ENCODE measurements at regions not wholly inside any gene's neighbourhood (a gene's known extent, or its start where the extent isn't known, plus 50 kb on each side); places are given as distances from the start of the nearest gene placed in this dataset.

- DNase-seq (ENCODE audit: low read depth in 2 of 3, low spot score in 2 of 3) = no peak
These were observed 123.6 kb upstream of the TENM4 start for GRCh38 chr11:79564288-79564925.

GRCh38 chr11:79561496-79561895 is 120.7 kb upstream of the TENM4 start:
- no peak for DNase-seq (ENCODE audit: low read depth in 2 of 3, low spot score in 2 of 3)

GRCh38 chr11:79550809-79551208 is 110.0 kb upstream of the TENM4 start:
- no peak for DNase-seq (ENCODE audit: low read depth in 2 of 3, low spot score in 2 of 3)

DNA sequence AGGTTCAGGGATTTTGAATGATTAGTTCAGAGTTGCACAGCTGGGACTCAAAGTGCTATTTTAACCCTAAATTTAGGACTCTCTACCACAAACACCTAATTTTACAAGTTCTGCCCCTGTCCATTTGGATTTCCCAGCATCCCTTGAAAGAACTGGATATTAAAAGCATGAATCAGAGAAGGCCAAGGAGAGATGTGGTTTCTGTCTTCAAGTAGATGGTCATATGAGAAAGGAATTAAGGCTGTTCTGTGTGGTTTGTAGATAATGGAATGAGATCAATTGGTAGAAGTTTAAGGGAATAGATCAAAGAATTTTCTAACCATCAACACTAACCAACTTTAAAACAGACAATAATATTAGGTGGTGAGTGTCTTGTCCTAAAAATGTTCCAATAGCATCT is 106.4 kb upstream of the TENM4 start:
- DNase-seq (ENCODE audit: low read depth in 2 of 3, low spot score in 2 of 3) = no peak

DNA sequence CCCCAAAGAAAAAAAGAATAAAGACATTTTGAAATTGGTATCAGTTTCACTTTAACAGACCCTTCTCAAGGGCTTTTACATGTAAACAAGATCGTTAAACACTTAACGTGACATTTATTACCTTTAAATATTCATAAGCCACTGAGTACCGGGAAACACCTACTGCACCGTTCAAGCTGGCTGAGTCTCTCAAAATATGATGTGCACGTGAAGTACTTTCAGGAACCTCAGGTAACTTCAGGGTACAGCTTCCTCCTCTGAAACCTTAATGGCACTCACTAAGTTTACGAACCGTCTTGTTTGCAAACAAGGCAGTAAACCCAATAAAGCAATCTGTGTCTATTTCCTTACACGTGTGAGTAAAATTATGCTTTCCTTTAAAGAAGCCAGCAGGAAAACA is 105.5 kb upstream of the TENM4 start:
- DNase-seq (ENCODE audit: low read depth in 2 of 3, low spot score in 2 of 3) = no peak

- DNase-seq (ENCODE audit: low read depth in 2 of 3, low spot score in 2 of 3) = no peak
These were observed 103.5 kb upstream of the TENM4 start for GRCh38 chr11:79544361-79544760.

GRCh38 chr11:79543101-79543500 is 102.3 kb upstream of the TENM4 start:
- DNase-seq (ENCODE audit: low read depth in 2 of 3, low spot score in 2 of 3) = no peak

DNA sequence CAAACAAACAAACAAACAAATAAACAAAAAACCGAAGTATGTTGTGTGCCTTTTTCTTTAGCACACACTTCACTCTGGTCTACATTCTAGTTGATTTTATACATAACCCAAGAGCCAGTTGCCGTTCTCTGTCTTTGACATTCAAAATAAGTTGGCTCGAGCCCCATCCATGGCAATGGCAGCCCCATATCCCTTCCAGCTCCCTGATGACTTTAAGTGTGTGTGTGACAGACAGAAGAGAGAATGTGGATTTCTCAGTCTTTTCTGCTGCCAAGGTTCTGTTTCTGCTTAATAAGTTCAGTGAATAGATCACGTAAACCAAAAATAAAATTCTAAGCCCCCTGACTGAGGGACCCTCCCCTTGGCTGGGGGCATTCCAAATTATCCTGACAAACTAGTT is 100.6 kb upstream of the TENM4 start:
- DNase-seq (ENCODE audit: low read depth in 2 of 3, low spot score in 2 of 3) = no peak

DNA sequence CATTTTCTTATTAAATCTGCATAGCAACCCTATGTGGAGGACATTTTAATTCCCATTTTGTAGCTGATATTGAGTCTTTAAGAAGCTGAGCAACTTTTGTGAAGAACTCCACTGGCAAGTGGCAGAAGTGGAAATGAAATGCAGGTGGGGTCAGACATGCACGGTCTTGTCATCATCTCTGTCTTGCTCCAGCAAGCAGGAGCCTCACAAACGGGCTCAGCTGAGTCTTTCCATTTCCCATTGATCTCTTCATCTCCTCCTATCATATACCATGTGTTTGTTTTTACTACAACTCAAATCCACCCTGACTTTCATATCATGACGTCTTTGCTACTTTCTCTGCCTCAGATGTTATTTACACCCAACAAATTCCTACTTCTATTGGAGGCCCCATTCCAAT is 97.9 kb upstream of the TENM4 start:
- no peak for DNase-seq (ENCODE audit: low read depth in 2 of 3, low spot score in 2 of 3)

DNA sequence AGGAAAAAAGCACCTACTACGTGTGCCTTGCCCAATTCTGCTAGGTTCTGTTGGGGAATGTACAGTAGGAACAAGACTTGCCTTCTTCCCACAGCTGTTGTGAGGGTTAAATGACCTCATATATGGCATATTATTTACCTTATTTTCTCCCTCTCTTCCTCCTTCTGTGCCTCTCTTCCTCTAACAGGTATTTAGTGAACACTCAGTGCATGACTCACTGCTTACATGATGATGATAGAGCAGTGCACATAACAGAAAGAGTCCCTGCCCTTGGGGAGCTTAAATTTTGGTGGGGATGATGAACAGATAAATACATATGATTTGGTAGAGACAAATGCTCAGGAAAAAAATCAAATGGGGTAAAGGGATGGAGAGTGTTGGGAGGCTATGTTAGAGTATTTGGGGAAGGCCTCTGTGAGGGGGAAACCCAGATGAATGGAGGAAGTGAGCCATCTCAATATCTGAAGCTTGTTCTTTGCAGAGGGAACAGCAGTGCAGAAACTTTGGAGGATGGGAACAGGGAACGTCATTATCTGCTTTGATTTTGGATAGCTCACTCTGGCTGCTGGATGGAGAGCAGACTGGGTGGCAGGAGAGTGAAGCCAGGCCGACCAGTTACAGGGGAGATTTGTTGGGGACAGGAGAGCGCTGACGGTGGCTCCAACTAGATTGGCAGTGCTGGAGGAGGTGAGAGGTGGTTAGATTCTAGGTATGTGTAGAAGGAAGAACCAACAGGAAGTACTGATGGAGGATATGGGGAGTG is 95.5 kb upstream of the TENM4 start:
- DNase-seq (ENCODE audit: low read depth in 2 of 3, low spot score in 2 of 3) = no peak

DNA sequence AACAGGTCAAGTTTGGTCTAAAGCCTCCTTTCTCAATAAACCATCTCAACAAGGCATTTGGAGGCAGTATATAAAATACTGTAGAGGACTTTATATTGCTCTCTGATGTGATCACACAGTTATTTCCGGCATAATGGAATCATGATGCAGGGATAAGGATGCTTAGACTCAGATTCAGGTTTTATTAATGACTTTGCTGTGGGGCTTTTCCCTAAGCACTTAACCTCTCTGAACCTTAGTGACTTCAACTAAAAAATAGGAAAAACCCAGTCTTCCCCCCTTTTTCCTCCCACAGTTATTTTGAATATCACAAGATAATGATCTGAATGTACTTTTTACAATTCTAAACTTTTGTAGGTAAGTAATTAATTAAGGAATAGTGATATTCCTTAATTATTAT is 94.8 kb upstream of the TENM4 start:
- DNase-seq (ENCODE audit: low read depth in 2 of 3, low spot score in 2 of 3) = no peak

DNA sequence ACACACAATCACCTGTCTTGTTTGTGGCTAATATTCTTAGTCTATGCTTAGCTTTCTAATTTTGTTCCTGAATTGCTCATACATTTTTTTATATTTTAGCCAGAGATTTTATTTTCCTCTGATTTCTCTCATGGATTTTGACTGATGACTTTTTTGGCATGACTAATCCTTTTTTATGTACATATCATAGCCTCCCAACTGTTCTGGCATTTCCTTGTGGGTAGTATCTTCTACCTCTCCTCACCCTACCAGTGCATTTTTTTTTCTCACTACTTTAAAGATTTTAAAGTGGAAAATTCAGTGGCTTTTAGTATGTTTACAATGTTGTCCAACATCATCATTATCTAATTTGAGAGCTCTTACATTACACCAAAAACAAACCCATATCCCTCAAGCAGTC is 84.4 kb upstream of the TENM4 start:
- no peak for DNase-seq (ENCODE audit: low read depth in 2 of 3, low spot score in 2 of 3)

DNA sequence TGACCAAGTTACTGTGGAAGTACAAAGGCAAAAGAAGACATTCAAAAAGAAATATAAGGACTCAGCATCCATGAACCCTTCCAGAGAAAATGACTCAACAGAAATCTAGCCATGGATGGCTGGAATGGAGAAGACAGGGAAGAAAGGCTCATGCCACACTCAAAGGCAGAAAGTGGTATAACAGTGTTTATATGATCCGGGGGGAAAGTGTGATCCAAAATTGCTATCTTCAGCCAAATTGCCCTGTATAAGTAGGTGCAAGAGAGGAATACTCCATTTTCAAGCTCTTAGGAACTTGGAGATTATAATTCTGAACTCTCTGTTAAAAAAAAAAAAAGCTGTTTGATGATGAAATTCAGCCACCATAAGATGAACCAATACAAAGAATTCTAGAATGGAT is 81.8 kb upstream of the TENM4 start:
- no peak for DNase-seq (ENCODE audit: low read depth in 2 of 3, low spot score in 2 of 3)

DNA sequence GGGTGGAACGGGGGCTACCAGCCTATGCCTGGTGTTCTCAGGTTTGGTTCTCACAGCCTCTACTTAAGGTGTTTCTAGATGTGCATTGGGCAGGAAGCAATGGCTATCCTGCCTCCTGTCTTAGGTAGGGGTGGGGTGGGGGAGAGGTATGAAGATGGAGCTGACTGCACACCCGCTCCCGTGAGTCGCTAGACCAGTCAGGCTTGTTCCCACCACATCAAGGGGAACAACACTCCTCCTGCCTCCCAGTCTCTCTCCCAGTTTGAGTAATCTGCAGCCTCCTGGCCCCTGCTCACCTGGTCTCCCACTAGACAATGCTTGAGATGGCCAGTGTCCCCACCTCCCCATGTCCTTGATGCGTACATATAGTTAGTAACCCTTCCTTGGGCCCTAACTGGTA is 79.3 kb upstream of the TENM4 start:
- DNase-seq (ENCODE audit: low read depth in 2 of 3, low spot score in 2 of 3) = no peak

GRCh38 chr11:79515781-79516180 is 75.0 kb upstream of the TENM4 start:
- DNase-seq (ENCODE audit: low read depth in 2 of 3, low spot score in 2 of 3) = no peak

DNA sequence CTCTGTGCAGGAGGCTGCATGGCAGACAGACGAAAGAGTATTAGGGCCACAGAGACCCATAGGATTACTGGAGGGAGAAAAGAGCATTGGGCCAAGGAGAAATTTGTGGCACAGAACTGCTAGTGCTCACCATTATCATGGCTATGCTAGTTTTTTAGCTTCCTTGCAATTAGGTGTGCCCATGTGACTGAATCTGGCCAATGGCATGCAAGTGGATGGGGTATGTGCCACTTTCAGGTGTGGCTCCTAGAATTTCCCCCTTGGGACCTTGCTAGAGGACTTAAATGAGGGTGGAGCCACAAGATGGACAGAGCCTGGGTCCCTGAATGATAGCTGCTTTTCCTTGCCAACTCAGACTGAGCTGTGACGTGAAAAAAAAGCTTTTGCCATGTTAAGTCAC is 73.9 kb upstream of the TENM4 start:
- no peak for DNase-seq (ENCODE audit: low read depth in 2 of 3, low spot score in 2 of 3)

GRCh38 chr11:79514290-79514689 is 73.5 kb upstream of the TENM4 start:
- no peak for DNase-seq (ENCODE audit: low read depth in 2 of 3, low spot score in 2 of 3)

GRCh38 chr11:79512706-79513469 is 72.1 kb upstream of the TENM4 start:
- no peak for DNase-seq (ENCODE audit: low read depth in 2 of 3, low spot score in 2 of 3)

GRCh38 chr11:79510960-79511359 is 70.1 kb upstream of the TENM4 start:
- no peak for DNase-seq (ENCODE audit: low read depth in 2 of 3, low spot score in 2 of 3)

- DNase-seq (ENCODE audit: low read depth in 2 of 3, low spot score in 2 of 3) = no peak
These were observed 67.6 kb upstream of the TENM4 start for GRCh38 chr11:79508461-79508860.

GRCh38 chr11:79507706-79508105 is 66.9 kb upstream of the TENM4 start:
- DNase-seq (ENCODE audit: low read depth in 2 of 3, low spot score in 2 of 3) = no peak

DNA sequence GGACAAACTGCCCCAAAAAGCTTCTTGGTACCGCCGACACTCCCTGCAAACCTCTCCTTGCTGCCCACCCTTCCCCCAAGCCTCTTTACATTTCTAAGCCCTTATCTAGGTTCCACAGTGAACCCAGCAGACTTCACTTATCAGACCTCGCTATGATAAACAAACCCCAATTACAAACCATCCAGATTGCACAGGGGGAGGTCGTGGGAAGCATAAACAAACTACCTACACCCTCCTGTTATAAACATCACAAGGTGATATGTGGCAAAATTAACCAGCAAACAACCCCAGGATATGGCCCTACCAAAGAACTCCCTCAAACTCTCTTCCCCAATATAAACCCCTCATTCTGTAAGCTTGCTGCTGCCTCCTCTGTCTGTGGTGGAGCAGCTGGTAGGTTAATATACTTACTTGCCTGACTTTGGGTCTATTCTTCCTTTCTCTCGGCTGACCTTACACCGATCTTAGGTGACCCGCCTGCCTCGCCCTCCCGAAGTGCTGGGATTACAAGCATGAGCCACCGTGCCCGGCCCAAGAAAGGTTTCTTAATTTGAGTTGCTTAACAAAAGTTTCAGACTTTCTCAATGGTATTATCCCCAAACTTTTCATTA is 66.0 kb upstream of the TENM4 start:
- no peak for DNase-seq (ENCODE audit: low read depth in 2 of 3, low spot score in 2 of 3)

All from activated CD8-positive, alpha-beta memory T cell treated with anti-CD3 and anti-CD28 coated beads for 48 hours (primary cell).